H1 (cell line): ENCODE measurements at regions not wholly inside any gene's neighbourhood (a gene's known extent, or its start where the extent isn't known, plus 50 kb on each side); places are given as distances from the start of the nearest gene placed in this dataset.

Experiments
- ATF2 ChIP-seq: IDR thresholded peaks from 2 replicates; pipeline ENCODE4 v1.6.1; 2012; ENCODE audit warnings: low read length, inconsistent platforms
- BRCA1 ChIP-seq: IDR thresholded peaks from 2 replicates; pipeline ENCODE4 v1.6.1; 2012; ENCODE audit warnings: low read depth, low read length, improper control_type of control experiment
- CEBPB ChIP-seq: IDR thresholded peaks from 2 replicates; pipeline ENCODE4 v1.6.1; 2012; ENCODE audit warnings: low read depth, low read length
- CTCF ChIP-seq, 3 experiments: IDR thresholded peaks; 1 replicate in 2 of 3; 2 replicates in 1 of 3; pipeline versions ENCODE4 v1.5.1 to v1.6.1; 2011; ENCODE audit warnings: low read length in 3 of 3, mild to moderate bottlenecking in 3 of 3, inconsistent platforms in 2 of 3, low read depth in 1 of 3, moderate library complexity in 1 of 3; ENCODE audit not compliant: insufficient read depth in 1 of 3; ENCODE audit errors: control extremely low read depth in 1 of 3
- MAFK ChIP-seq: IDR thresholded peaks from 2 replicates; pipeline ENCODE4 v1.6.1; 2012; ENCODE audit warnings: low read depth, mild to moderate bottlenecking, improper control_type of control experiment, low read length
- POLR2A ChIP-seq, 2 experiments: IDR thresholded peaks; 1 replicate in 1 of 2; 2 replicates in 1 of 2; pipeline ENCODE4 v1.6.1; 2011; ENCODE audit warnings: low read depth in 2 of 2, low read length in 2 of 2, mild to moderate bottlenecking in 2 of 2; ENCODE audit errors: control extremely low read depth in 1 of 2
- POLR2AphosphoS5 ChIP-seq: IDR thresholded peaks from 2 replicates; pipeline ENCODE4 v1.6.1; 2011; ENCODE audit warnings: low read depth, low read length
- SP2 ChIP-seq: IDR thresholded peaks from 2 replicates; pipeline ENCODE4 v1.6.1; 2012; ENCODE audit warnings: mild to moderate bottlenecking, low read length, inconsistent platforms
- SRF ChIP-seq: IDR thresholded peaks from 2 replicates; pipeline ENCODE4 v1.6.1; 2011; ENCODE audit warnings: mild to moderate bottlenecking, low read depth, low read length, moderate library complexity
- TBP ChIP-seq: IDR thresholded peaks from 2 replicates; pipeline ENCODE4 v1.6.1; 2011; ENCODE audit warnings: low read depth, low read length, improper control_type of control experiment
- USF2 ChIP-seq: IDR thresholded peaks from 2 replicates; pipeline ENCODE4 v1.6.1; 2011; ENCODE audit warnings: low read length, improper control_type of control experiment
- ZNF274 ChIP-seq: IDR thresholded peaks from 2 replicates; pipeline ENCODE4 v1.7.0; 2012; ENCODE audit warnings: low read length, borderline replicate concordance; ENCODE audit errors: extremely low read depth

DNA sequence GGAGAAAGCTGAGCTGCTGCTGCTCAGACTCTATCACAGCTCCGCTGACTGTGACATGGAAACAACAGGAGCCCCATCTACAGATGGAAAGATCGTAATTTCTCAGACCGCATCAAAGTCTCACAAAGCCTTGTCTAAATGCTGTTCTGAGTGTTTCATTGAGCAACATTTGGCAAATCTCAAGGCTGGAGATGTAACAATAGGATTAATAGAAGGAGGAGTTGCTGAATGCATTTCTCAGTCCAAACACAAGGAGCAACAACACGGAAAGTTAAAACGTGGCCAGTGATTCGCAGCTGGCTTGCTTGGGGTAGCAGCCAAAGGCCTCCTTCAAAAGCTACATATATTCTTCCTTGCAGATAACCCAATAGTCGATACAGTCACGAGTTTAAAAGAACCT is 55.7 kb downstream of the MRPL57 start:
- TF ChIP-seq CTCF (IDR thresholded peaks at IDR 0.05; ENCODE audit: control extremely low read depth in 1 of 3, insufficient read depth in 1 of 3, low read depth in 1 of 3, low read length in 3 of 3), result no peak
- no peak for TF ChIP-seq BRCA1
- no peak for TF ChIP-seq ZNF274
- TF ChIP-seq TBP, result no peak
- no peak for TF ChIP-seq ATF2
- no peak for TF ChIP-seq SP2
- TF ChIP-seq MAFK, result no peak
- TF ChIP-seq POLR2AphosphoS5, result no peak
- TF ChIP-seq SRF, result no peak
- no peak for TF ChIP-seq USF2
- no peak for TF ChIP-seq CEBPB
- TF ChIP-seq POLR2A (IDR thresholded peaks at IDR 0.05; ENCODE audit: control extremely low read depth in 1 of 2, low read depth in 2 of 2, low read length in 2 of 2), result no peak
